ENCODE measurements at regions not wholly inside any gene's neighbourhood (a gene's known extent, or its start where the extent isn't known, plus 50 kb on each side); places are given as distances from the start of the nearest gene placed in this dataset.

- intact Hi-C loops (cut with DNase I): loop anchor here (2.0 kb wide), 1 partner anchor 89 kb away; the partner anchor contains the start of gene TMPO
- 68% methylated on average over 4 of the region's 4 CpGs for WGBS
- DNase-seq (ENCODE audit: low spot score): no peak
Measured at GRCh38 chr12:98425859-98426258, 89.5 kb upstream of the TMPO start.

DNA sequence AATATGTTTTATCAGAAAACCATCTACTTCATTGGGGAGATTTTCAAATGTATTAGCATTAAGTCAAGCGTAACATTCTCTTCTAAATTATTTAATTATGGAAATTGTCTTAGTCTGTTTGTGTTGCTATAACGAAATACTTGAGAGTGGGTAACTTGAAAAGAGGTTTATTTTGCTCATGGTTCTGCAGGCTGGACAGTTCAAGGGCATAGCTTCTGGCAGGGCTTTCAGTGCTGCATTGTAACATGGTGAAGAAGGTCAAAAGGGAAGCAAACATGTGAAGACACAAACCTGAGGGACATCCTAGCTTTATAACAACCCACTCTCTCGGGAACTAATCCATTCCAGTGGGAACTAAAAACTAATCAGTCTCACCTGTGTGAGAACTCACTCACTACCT is 84.3 kb upstream of the TMPO start:
- no peaks in the 10 kb centered on the region for H3K4me1 ChIP-seq (replicated peaks)
- H3K36me3 ChIP-seq: no peaks in the 10 kb centered on the region
- 94% methylated on average over 3 of the region's 3 CpGs for WGBS
- TF ChIP-seq POLR2A (IDR thresholded peaks at IDR 0.05) (no peak), POLR2AphosphoS5 (IDR thresholded peaks at IDR 0.05) (no peak), CTCF (IDR thresholded peaks at IDR 0.05) (no peak)
- H3K27ac ChIP-seq: no peak overlapping the region
- no peaks in the 10 kb centered on the region for H3K27me3 ChIP-seq (replicated peaks; ENCODE audit: insufficient read depth)
- DNase-seq (ENCODE audit: low spot score): no peak
- intact Hi-C loops (cut with DNase I): no loop called here
- H3K4me3 ChIP-seq: no peak overlapping the region
- no peaks in the 10 kb centered on the region for H3K9me3 ChIP-seq

More at GRCh38 chr12:98425859-98426258, 89.5 kb upstream of the TMPO start:
- no peak overlapping the region for H3K4me3 ChIP-seq
- no peaks in the 10 kb centered on the region for H3K36me3 ChIP-seq
- no peaks in the 10 kb centered on the region for H3K4me1 ChIP-seq (replicated peaks)
- TF ChIP-seq POLR2AphosphoS5 (IDR thresholded peaks at IDR 0.05) (no peak), CTCF (IDR thresholded peaks at IDR 0.05) (no peak), POLR2A (IDR thresholded peaks at IDR 0.05) (no peak)
- H3K27me3 ChIP-seq (replicated peaks; ENCODE audit: insufficient read depth): no peaks in the 10 kb centered on the region
- no peak overlapping the region for H3K27ac ChIP-seq
- H3K9me3 ChIP-seq: no peaks in the 10 kb centered on the region

DNA sequence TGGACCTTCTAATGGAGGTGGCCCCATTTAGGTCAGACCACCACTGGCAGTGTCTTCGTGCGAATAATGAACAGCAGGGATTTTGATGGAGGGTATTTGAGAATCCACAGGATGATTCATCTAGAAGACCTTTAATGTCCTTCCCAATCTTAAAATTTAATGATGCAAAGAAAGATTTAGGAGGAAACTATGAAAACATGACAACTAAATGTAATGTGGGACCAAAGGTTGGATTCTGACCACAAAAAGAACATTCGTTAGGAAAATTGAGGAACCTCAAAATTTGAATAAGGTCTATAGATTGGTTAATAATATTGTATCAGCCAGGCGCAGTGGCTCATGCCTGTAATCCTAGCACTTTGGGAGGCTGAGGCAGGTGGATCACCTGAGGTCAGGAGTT is 78.2 kb upstream of the TMPO start:
- DNase-seq (ENCODE audit: low spot score): no peak
- Histone ChIP-seq H3K27me3 (replicated peaks; ENCODE audit: insufficient read depth) (no peaks in the 10 kb centered on the region), H3K4me3 (no peak overlapping the region), H3K4me1 (replicated peaks) (no peaks in the 10 kb centered on the region), H3K36me3 (no peaks in the 10 kb centered on the region), H3K9me3 (no peaks in the 10 kb centered on the region), H3K27ac (no peak overlapping the region)
- TF ChIP-seq CTCF (IDR thresholded peaks at IDR 0.05) (no peak), POLR2A (IDR thresholded peaks at IDR 0.05) (no peak), POLR2AphosphoS5 (IDR thresholded peaks at IDR 0.05) (no peak)
- 88% methylated on average over 4 of the region's 4 CpGs for WGBS
- intact Hi-C loops (cut with DNase I): no loop called here

- DNase-seq (ENCODE audit: low spot score): no peak
- no peaks in the 10 kb centered on the region for H3K4me1 ChIP-seq (replicated peaks)
- TF ChIP-seq POLR2AphosphoS5 (IDR thresholded peaks at IDR 0.05): no peak
- TF ChIP-seq CTCF (IDR thresholded peaks at IDR 0.05): no peak
- no peak for TF ChIP-seq POLR2A (IDR thresholded peaks at IDR 0.05)
- no peaks in the 10 kb centered on the region for H3K9me3 ChIP-seq
- no peak overlapping the region for H3K27ac ChIP-seq
- 61% methylated on average over 1 of the region's 1 CpG for WGBS
- no peak overlapping the region for H3K4me3 ChIP-seq
- no peaks in the 10 kb centered on the region for H3K27me3 ChIP-seq (replicated peaks; ENCODE audit: insufficient read depth)
- intact Hi-C loops (cut with DNase I): no loop called here
- H3K36me3 ChIP-seq: no peaks in the 10 kb centered on the region
Measured at GRCh38 chr12:98437806-98438595, 77.4 kb upstream of the TMPO start.

DNA sequence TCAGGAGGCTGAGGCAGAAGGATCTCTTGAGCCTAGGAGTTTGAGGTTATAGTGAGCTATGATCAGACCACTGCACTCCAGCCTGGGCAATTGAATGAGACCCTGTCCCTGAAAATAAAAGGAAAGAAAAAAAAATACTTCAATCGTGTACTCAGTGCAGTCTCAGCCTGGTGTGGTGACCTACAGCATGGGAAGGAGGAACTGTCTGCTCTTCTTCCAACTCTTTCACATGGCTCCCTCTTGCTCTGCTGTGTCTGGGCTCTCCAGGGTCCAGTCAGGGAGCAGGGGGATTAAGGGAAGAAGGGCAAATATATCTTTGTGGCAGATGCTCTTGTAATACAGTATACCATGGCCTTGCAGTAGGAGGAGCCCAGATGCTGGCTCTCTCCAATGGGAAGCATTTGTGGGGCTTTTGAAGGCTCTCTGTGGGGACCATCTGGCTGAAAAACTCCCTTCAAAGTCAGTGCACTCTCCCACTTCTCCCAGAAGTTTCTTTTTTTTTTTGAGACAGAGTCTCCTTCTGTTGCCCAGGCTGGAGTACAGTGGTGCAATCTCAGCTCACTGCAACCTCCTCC is 76.6 kb upstream of the TMPO start:
- H3K27me3 ChIP-seq (replicated peaks; ENCODE audit: insufficient read depth): no peaks in the 10 kb centered on the region
- H3K9me3 ChIP-seq: no peaks in the 10 kb centered on the region
- H3K4me3 ChIP-seq: no peak overlapping the region
- TF ChIP-seq POLR2AphosphoS5 (IDR thresholded peaks at IDR 0.05) (no peak), POLR2A (IDR thresholded peaks at IDR 0.05) (no peak), CTCF (IDR thresholded peaks at IDR 0.05) (no peak)
- WGBS: 48% methylated on average over 1 of the region's 1 CpG
- no peaks in the 10 kb centered on the region for H3K4me1 ChIP-seq (replicated peaks)
- no peaks in the 10 kb centered on the region for H3K36me3 ChIP-seq
- no peak for DNase-seq (ENCODE audit: low spot score)
- intact Hi-C loops (cut with DNase I): no loop called here
- no peak overlapping the region for H3K27ac ChIP-seq
